H1 (cell line): ENCODE measurements at regions not wholly inside any gene's neighbourhood (a gene's known extent, or its start where the extent isn't known, plus 50 kb on each side); places are given as distances from the start of the nearest gene placed in this dataset.

Source experiments
- CHD2 ChIP-seq: IDR thresholded peaks from 2 replicates; pipeline ENCODE4 v1.6.1; 2012; ENCODE audit warnings: low read length, improper control_type of control experiment
- CREB1 ChIP-seq: IDR thresholded peaks from 2 replicates; pipeline ENCODE4 v1.6.1; 2012; ENCODE audit warnings: inconsistent platforms
- MAX ChIP-seq: IDR thresholded peaks from 2 replicates; pipeline ENCODE4 v1.6.1; 2012; ENCODE audit warnings: inconsistent platforms
- POLR2A ChIP-seq, 2 experiments: IDR thresholded peaks; 1 replicate in 1 of 2; 2 replicates in 1 of 2; pipeline ENCODE4 v1.6.1; 2011; ENCODE audit warnings: low read depth in 2 of 2, low read length in 2 of 2, mild to moderate bottlenecking in 2 of 2; ENCODE audit errors: control extremely low read depth in 1 of 2
- RNF2 ChIP-seq: fragments of 200-900, 300-1000 bp; sonication (generic); IDR thresholded peaks from 2 replicates; pipeline ENCODE4 v1.7.1; 2016; ENCODE audit warnings: borderline replicate concordance, low read depth, mild to moderate bottlenecking, antibody characterized with exemption, low read length; ENCODE audit not compliant: poor library complexity, severe bottlenecking; ENCODE audit errors: missing control alignments
- SP2 ChIP-seq: IDR thresholded peaks from 2 replicates; pipeline ENCODE4 v1.6.1; 2012; ENCODE audit warnings: mild to moderate bottlenecking, low read length, inconsistent platforms
- SRF ChIP-seq: IDR thresholded peaks from 2 replicates; pipeline ENCODE4 v1.6.1; 2011; ENCODE audit warnings: mild to moderate bottlenecking, low read depth, low read length, moderate library complexity
- USF2 ChIP-seq: IDR thresholded peaks from 2 replicates; pipeline ENCODE4 v1.6.1; 2011; ENCODE audit warnings: low read length, improper control_type of control experiment
- TF ChIP-seq, protein P1 (sequence below), 3 experiments: IDR thresholded peaks; 1 replicate in 2 of 3; 2 replicates in 1 of 3; pipeline versions ENCODE4 v1.5.1 to v1.6.1; 2011; ENCODE audit warnings: low read length in 3 of 3, mild to moderate bottlenecking in 3 of 3, inconsistent platforms in 2 of 3, low read depth in 1 of 3, moderate library complexity in 1 of 3; ENCODE audit not compliant: insufficient read depth in 1 of 3; ENCODE audit errors: control extremely low read depth in 1 of 3

DNA sequence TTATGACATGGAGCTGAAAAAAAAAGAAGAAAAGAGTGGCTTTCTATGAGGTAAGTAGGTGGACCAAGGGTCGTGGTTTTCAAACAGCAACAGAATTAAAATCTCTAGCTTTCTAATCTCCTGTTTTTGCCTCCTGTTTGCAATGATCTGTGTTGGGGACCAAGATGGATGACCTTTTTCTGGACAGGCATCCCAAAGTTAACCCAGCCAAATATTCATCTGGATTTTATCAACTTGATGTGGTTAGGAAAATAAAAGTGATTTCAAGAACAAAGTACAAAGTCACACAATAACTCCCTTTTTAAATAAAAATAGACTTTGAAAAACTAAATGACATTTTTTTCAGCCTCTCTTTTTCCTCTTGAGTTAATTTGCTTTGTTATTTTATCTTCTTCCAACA lies 282.1 kb upstream of the PRDM1 start:
- TF ChIP-seq POLR2A (IDR thresholded peaks at IDR 0.05; ENCODE audit: control extremely low read depth in 1 of 2, low read depth in 2 of 2, low read length in 2 of 2) = no peak
- TF ChIP-seq USF2 = no peak
- TF ChIP-seq, protein P1, sequence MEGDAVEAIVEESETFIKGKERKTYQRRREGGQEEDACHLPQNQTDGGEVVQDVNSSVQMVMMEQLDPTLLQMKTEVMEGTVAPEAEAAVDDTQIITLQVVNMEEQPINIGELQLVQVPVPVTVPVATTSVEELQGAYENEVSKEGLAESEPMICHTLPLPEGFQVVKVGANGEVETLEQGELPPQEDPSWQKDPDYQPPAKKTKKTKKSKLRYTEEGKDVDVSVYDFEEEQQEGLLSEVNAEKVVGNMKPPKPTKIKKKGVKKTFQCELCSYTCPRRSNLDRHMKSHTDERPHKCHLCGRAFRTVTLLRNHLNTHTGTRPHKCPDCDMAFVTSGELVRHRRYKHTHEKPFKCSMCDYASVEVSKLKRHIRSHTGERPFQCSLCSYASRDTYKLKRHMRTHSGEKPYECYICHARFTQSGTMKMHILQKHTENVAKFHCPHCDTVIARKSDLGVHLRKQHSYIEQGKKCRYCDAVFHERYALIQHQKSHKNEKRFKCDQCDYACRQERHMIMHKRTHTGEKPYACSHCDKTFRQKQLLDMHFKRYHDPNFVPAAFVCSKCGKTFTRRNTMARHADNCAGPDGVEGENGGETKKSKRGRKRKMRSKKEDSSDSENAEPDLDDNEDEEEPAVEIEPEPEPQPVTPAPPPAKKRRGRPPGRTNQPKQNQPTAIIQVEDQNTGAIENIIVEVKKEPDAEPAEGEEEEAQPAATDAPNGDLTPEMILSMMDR (IDR thresholded peaks at IDR 0.05; ENCODE audit: control extremely low read depth in 1 of 3, insufficient read depth in 1 of 3, low read depth in 1 of 3, low read length in 3 of 3) = no peak
- TF ChIP-seq MAX = no peak
- no peak for TF ChIP-seq CREB1
- no peak for TF ChIP-seq CHD2
- no peak for TF ChIP-seq SRF
- no peak for TF ChIP-seq RNF2
- no peak for TF ChIP-seq SP2
